ENCODE measurements at regions not wholly inside any gene's neighbourhood (a gene's known extent, or its start where the extent isn't known, plus 50 kb on each side); places are given as distances from the start of the nearest gene placed in this dataset.

DNA sequence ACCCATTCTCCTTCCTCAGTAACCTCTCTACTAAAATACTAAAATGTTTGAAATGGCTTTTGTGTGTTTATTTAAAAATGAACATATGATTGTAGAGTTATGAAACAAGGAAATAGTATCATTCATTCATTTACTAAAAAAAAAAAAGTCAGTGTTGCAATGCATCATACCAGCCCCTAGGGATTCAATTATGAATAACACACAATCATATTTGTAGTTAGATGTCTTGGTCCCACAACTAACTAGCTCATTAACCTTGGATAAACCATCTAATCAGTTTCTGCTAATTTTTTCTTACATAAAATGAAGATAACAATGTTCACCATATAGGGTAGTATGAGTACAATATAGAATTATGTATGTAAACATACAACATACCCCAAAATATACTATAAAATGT, 183.2 kb downstream of the GRIN2B start:
- TF ChIP-seq, protein P1, sequence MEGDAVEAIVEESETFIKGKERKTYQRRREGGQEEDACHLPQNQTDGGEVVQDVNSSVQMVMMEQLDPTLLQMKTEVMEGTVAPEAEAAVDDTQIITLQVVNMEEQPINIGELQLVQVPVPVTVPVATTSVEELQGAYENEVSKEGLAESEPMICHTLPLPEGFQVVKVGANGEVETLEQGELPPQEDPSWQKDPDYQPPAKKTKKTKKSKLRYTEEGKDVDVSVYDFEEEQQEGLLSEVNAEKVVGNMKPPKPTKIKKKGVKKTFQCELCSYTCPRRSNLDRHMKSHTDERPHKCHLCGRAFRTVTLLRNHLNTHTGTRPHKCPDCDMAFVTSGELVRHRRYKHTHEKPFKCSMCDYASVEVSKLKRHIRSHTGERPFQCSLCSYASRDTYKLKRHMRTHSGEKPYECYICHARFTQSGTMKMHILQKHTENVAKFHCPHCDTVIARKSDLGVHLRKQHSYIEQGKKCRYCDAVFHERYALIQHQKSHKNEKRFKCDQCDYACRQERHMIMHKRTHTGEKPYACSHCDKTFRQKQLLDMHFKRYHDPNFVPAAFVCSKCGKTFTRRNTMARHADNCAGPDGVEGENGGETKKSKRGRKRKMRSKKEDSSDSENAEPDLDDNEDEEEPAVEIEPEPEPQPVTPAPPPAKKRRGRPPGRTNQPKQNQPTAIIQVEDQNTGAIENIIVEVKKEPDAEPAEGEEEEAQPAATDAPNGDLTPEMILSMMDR (IDR thresholded peaks at IDR 0.05; ENCODE audit: low read depth, low read length, missing input control), result no peak
- TF ChIP-seq FOXA1 (IDR thresholded peaks at IDR 0.05) (no peak), GABPA (IDR thresholded peaks at IDR 0.05 in 1 of 2, conservative IDR thresholded peaks at IDR 0.05 in 1 of 2) (no peak), TAF1 (conservative IDR thresholded peaks at IDR 0.05) (no peak)
- TF ChIP-seq, protein P2, sequence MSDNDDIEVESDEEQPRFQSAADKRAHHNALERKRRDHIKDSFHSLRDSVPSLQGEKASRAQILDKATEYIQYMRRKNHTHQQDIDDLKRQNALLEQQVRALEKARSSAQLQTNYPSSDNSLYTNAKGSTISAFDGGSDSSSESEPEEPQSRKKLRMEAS (IDR thresholded peaks at IDR 0.05), result no peak

Data from liver (tissue), 3 donors.